CD4-positive, alpha-beta T cell treated with Interleukin-6 for 4 hours (primary cell): ENCODE measurements at regions not wholly inside any gene's neighbourhood (a gene's known extent, or its start where the extent isn't known, plus 50 kb on each side); places are given as distances from the start of the nearest gene placed in this dataset.

Source experiments
- DNase-seq: peaks from one replicate; pipeline ENCODE4 v3.0.0-alpha.2; 2020; ENCODE audit warnings: mixed read lengths

DNA sequence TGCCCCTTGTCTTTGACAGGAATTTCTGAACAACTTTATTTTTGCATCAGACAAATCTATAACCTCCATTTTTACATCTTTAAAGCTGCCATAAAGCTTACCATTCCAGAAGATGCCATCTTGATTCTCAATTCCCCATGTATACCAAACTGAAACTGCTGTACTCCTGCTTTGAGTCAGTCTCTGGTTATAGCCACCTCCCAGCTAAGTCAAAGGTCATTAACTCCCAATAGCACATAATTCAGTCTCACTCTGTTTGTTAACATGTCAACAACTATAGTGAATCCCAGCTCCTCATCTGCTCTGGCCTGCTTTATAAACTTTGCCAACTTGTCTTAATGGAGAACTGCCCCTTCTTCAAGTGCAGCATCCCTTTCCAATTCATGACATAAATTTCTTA, 343.6 kb downstream of the FRK start:
- DNase-seq: no peak

DNA sequence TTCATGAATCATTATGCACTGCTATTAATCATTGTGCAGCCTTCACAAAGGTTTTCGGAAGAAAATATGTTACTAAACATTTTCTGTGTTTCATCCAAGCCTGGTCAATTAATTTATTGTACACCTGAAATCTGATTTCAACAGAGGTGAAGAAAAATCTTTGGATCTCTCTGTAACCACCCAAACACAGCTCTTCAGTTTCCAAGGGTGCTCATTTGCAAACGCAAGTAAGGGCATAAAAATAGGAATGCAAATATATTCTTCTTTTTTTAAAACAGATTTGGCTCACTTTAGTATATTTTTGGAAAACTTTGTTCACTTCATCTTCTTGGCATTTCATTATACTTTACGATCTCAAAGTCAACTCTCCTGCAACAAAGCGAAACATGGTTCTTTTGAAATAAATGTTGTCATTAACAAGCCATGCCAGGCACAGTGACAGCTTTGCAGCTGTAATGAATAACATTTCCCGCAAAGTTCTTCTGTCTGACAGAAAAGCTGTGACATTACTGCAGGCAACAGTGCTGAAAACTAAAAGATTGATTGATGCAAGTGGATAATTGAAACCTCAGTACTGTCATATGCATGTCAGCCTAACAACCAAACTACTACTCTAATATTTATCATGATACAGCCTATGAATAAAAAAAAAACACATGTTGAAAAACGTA, 348.3 kb downstream of the FRK start:
- DNase-seq: no peak

DNA sequence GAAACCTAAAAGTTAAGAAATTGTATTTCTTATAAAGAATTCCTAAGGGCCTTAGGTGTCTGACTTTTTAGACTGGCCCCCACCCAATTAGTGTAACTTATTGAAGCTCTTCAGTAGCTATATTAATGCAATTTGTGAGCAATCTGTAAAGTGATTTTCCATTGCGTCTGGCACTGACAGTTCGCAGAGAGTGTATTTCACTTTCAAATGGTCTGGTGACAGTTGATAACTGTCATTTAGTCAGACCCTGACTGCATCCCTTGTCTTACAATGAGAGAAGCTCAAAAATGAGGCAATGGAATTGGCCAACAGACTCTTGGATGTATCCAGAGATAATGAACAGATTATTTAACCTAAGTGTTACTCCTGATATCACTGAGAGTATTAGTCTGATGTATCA, 351.8 kb downstream of the FRK start:
- DNase-seq: no peak

DNA sequence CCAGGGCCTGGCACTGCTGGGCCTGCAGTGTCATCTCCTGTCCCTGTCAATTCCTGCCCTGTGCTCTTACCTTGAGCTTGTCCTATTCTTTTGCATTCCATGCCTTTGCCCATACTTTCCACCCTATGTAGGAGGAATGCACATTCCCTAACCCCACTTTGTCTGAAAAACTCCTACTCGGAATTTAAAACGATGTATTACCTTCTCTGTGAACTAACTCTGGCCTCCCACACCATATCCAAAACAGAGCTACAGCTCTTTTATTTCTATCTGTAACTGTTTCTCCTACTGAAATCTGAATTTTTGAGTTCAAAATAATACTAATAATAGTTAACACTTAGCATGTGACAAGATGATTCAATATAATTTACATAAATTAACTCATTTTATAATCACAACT, 353.7 kb downstream of the FRK start:
- DNase-seq: no peak

DNA sequence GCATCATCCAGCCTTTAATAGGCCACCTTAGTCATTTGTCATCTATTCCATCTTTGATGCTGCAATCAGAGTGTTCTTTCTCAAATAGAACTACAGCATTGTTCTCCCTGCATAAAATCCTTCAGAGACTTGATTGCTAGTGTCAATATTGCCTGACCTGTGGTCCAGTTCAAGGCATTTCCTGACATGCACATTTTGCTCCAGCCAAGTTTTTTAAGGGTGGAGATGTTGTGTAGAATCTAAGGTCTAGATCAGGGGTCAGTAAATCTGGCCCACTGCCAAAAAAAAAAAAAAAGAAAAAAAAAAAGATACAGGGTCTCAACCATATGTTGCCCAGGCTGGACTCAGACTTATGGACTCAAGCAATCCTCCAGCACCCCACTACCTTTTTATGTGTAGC, 354.4 kb downstream of the FRK start:
- no peak for DNase-seq

DNA sequence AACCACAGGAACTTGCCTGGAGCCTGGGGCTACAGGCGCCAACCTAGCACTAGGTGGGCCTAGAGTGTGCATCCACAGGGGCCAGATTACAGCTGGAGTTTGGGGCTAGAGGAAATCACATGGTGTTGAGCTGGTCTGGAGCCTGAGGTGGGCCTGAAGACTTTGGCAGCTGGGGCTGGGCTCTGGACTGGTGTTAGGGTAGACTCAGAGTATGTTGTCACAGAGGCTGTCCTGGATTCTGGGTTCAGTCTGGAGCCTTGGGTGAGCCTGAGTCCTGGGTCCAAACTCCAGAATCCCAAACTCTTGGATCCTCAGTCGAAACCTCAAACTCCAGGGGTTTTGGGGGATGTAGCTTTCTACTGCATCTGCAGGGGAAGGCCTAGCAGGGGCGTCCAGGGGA, 356.7 kb downstream of the FRK start:
- DNase-seq: no peak

DNA sequence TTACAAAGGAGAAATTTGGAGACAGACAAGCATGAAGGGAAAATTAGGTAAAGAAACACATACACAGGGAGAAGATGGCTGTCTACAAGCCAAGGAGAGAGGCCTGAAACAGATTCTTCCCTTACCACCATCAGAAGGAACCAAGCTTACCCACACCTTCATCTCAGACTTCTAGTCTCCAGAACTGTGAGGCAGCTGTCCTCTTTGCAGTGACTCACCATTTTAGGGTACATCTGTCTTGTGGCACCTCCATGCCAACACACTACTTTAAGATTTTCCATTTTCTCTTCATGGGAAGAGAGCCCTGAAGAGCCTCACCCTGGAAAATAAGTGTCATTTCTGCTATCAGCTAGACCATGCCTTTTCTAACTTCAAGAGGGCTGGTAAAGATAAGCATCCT, 369.3 kb downstream of the FRK start:
- no peak for DNase-seq

DNA sequence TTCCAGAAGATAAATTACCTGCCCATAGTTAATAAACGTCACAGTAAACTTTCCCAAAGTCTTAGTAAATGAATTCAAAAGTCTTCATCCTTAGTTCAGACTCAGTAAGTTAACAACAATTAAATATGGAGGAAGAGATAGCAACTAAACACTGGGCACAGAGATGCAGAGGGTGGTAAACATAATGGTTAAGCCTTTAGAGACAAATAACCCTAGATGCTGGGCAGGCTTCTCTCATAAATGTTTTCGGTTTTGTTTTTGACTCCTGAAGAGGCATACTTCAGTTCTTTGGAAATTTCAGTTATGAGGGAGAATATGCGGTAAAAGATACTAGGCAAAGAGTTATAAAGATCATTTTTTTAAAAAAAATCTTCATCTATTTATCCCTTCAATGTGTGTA, 369.8 kb downstream of the FRK start:
- DNase-seq: no peak

DNA sequence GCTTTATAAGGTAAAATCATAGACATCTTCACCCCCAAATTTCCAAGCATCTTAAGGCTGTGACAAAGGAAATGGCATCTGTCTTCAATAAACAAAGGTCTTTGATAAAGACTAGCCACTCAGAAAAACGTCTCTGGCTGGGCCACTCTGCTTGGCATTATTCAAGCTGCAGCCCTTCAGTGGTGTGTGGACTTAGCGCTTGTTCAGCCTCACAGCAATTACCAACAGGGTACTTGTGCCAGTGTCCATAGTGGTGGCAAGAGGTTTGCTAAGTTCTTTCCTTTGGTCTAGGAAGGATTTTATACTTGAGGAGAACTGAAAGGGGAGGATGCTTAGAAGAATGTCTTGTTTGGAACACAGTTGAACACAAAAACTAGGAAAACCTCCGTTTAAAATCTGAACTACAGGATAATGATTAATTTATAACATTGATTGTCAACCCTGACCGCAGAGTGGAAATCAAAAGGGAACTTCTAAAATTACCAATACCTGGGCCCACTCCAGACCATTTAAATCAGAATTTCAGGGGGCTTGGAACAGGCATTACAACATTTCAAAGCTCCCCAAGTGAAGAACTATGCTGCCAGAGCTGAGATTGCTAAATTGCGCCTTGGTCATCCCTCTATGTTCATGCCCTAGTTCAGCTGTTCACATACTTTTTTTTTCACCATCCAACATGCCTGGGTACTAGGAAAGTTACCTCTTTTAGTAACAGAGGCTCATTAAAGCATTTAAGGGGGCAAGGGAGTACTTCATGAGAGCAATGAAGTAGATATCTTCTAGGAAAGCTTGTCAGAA, 378.5 kb downstream of the FRK start:
- no peak for DNase-seq

DNA sequence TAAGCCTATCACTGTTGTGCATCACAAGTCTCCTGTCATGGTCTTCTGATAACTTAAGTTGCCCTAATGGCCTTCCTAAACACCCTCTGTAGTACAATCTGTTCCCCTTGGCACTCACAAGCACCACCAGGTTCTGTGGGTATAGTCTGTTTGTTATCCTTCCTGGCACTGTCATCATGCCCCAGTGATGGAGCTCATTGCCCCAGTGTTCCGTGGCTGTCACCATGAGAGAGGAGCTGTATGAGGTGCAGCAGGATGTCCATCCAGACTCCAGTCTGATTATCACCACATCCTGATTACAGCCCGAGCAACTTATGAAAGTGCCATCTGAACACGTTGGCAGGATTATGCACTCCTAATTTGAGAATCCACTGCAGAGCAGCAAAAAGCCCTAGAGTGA, 380.1 kb downstream of the FRK start:
- no peak for DNase-seq

DNA sequence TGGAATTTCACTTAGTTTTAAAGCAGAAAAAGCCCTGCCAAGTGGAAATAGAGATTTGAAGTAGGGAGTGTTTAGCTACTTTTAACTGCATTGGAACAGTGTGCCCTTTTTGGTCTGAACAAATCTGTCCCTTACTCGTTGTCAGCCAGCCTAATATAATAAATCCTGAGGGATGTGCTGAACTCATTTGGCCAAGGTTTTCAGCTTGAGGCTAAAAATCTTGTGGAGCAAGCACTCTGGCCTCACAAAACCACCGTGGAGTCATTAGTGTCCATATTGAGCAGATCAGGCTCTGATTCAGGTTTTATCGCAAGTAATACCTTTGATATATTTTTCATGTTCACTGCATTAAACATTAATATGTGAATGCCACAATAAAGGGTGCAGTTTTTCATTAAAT, 383.5 kb downstream of the FRK start:
- DNase-seq: no peak

DNA sequence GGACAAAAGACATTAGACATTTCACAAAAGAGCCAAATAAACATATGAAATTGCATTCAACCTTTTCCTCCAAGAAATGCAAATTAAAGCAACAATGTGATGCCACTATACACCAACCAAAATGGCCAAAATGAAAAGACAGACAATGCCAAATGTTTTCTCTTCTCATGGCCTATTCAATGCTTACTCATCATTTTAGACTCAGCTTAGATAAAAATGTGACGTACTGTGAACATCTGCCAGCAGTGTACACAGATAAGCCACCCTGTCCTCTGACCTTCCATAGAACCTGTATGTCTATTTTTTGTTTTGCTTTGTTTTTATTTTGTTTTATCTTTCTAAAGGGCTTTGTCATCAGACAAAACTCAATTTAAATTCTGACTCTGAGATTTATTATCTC, 385.2 kb downstream of the FRK start:
- DNase-seq: no peak

DNA sequence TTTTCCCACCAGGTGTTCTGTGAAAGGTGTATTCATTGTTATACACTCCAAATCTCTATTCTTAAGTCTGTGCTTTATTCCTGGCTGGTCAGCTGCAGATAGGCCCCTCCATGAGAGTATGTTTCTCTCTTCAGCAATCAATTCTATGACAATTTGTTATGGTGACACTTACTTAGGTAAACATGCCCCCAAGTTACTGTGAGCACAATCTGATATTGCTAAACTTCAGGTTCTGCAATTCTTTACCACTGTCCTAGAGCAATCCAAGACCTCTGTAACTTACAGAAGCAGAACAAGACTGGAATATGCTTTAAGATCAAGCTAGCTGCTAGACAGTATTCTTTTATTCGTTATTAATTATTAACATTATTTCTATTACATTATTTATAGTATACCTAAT, 391.9 kb downstream of the FRK start:
- no peak for DNase-seq

DNA sequence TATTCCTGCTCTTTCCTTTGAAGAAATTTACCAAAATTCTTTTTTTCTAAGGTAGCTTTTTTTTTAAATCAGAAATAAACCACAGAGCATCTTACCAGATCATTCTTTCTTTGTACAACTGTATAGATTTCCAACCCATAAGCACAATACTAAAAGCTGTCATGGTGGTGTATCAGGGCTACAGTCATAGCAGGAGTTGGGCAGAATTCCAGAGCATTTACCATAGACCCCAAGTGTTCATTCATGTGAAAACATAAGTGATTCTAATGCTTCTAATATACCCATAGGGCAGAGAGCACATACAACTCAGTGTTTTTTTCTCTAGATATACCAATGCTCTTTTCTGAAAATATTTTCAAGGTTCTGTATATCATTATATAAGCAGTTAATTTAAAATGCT, 392.5 kb downstream of the FRK start:
- DNase-seq: no peak

DNA sequence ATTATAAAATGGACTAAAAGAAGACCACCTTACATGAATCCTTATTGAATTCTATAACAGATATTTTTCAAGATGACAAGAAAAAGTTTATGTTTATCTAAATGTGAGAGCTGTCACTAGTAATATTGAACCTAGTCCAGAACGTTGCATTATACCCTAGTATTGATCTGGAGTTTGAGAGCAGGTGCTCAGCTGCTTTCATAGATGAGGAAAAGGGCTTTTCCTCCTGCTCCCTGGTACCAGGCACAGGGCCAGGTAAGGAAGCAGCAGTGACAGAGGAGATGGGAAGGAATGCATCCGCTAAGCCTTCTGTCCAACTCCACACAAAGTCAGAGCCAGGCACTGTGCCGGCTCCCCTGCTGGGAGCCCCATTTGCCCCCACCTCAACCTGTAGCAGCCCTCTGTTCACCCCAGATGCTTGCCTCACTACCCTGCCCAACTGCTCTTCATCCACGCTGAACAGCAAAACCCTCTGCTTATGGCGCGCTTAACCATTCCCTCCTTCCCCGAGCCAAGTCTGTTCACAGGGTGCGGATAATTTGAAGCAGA, 393.1 kb downstream of the FRK start:
- no peak for DNase-seq

DNA sequence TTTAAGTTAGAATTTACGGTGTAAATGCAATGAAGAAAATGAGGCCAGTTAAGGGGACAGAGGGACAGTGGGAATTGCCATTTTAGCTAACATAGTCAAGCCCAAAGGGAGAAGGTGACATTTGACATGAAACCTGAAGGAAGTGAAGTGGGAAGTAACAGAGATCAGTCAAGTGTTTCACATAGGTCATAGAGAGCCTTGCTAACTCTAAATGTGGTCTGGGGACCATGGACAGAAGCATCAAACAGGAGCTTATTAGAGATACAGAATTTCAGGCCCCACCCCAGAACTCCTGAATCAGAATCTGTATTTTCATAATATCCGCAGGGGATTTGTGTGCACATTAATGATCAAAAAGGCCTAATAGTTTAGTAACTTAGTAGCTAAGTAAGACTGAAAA, 393.7 kb downstream of the FRK start:
- no peak for DNase-seq

DNA sequence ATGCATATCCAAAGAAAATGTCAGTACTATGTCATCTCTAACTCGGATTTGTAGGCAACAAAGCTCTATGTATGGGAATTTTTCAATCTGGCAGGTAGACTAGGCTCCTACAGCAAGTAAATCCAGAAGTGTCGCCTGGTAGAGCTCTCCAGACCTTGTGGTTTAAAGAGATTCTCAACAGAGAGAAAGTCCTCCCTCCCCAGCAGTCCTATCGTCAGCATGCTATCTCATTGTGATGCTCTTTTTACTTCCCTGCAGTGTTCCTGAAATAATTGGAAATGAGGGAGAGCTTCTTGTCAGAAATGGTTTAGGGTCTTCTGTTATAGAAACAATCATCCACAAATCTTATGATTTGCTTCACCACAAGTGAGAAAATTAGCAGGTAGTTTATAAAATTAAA, 395.4 kb downstream of the FRK start:
- no peak for DNase-seq

DNA sequence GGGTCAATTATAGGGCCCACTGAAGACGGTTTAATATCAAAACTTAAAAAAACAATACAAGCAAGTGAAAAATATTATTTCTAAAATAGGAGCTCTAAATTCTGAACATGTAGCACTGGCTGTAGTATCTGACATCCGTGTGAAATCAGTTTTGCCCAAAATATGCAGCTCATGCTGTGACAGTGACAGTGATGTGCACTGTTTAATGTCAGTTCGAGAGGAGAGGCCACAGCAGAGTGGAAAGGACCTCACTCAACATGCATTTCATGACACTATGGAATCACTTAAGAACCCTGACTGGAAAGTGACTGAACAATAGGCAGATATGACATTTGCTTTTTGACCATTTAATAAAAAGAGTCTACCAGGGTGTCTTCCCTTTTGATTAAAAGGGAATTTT, 397.0 kb downstream of the FRK start:
- no peak for DNase-seq

DNA sequence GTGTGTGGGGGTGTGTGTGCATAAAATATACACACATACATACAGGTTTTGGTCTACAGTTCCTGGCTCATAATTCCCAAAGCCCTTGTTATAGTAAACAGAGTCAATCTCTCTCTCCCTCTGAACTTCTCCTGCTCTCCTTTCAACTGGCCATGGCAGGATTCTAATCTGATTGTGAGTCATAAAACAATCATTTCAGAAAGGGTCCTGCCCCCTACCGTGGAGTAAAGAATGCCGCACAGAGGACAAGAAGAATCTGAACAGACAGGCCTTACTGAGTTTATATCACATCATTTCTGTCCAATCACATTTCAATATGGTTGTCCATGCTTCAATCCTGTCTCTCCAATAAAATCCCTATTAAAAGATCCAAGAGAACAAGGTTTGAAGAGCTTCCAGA, 416.9 kb downstream of the FRK start:
- no peak for DNase-seq

DNA sequence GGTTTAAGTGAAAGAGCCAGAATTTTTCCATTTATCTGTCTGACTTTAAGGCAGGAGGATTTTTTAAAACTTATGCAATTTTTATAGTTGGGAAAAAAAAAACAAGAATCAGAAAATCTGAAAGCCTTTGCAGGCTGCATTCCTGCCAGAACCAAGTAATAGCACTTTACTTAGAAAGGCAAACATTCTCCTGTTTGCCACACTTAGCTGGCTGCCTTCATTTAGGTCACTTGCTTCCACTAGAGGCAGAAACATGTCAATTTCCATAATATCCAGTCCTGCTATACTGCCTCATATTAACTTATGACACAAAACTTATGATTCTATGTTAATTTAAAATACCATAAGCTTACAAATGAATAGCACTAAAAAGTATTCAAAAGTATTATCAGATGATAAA, 425.8 kb downstream of the FRK start:
- no peak for DNase-seq

DNA sequence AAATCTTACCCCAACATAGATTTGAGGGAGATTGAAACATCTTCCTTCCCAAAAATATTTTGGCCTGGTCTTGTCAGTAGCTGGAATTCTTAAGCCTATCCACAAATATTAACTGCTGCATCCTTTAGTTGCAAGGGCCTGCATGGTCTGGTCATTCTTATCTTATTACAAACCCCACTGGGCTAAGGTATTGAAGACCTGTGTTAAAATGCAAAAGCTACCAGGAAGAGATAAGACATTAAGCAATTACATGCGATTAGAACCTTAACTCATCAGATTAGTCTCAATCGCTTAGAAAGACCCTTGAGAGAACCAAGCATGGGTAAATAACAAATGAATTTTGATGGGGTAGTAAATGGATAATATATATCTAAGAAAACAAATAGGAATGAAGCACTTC, 426.6 kb downstream of the FRK start:
- DNase-seq: no peak

DNA sequence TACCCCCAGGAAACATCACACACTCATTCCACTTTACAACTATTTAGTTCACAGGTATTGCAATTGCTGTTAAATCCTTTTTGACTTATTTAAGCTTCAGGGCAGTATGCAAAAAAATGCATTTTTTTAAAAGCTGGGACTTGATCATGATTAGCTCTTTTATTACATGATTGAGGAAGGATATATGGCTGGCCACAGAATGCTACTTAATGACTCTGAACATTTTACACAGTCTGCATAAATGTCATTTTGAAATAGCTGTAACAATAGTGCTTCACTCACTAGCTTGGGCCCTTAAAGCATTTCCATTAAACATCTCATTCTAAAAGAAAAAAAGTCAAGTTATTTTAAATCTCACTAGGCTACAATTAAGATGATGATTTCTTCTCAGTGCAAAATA, 429.7 kb downstream of the FRK start:
- DNase-seq: no peak

DNA sequence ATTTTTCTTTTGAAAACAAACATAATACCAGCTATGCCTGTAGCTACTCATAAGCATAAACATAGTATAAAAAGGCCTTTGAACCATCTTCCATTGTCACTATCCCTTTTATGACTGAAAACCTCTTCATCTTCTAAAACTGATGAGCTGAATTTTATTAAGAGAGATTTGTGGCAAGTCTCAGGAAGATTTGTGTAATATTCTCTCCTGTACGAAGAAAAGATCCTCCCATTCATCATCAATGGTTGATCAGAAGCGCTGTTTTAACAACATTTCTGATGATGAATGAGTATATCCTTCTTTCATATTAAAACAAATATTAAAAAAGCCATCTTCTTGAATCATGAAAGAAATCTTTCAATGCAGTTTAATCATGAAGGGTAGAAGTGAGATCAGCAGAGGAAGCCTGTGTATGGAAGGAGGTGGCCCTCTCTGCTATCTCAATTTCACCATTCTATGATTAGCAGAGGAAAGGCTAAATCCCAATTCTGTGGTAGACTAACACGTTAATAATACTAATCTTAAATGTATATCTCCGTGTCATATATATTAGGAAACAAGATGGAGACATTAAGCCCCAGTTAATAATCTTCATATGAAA, 430.2 kb downstream of the FRK start:
- DNase-seq: no peak

DNA sequence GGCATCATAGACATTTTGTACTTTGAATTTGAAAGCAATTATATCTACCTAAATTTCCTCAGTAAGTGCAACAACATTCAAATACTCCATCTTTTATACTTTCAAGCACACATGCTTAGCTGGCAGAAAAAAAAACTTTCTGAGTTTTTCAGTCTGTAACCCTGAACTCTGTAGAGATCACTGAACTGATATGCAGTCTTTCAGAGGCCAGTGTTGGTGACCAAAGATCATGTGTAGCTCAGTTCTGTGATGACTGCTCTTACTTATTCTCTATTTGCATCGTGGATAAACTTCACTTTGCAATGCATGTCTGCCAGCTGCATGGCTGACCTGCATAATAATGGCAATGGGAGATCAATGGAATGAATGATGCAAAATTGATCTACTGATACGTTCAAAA, 431.3 kb downstream of the FRK start:
- no peak for DNase-seq
